HEK293T (cell line): ENCODE measurements at regions not wholly inside any gene's neighbourhood (a gene's known extent, or its start where the extent isn't known, plus 50 kb on each side); places are given as distances from the start of the nearest gene placed in this dataset.

Source experiments
- ARNT ChIP-seq: fragments of 450-650 bp; IDR thresholded peaks from 2 replicates; pipeline ENCODE4 v1.6.1; 2017; ENCODE audit warnings: mild to moderate bottlenecking
- ELF4 ChIP-seq: fragments of 450-650 bp; IDR thresholded peaks from 2 replicates; pipeline ENCODE4 v1.6.1; 2017; ENCODE audit warnings: antibody characterized with exemption
- HDGF ChIP-seq: fragments of 450-650 bp; IDR thresholded peaks from 2 replicates; pipeline ENCODE4 v1.6.1; 2017; ENCODE audit warnings: antibody characterized with exemption, borderline replicate concordance
- NFRKB ChIP-seq: fragments of 450-650 bp; IDR thresholded peaks from 2 replicates; pipeline ENCODE4 v1.6.1; 2016; ENCODE audit warnings: mild to moderate bottlenecking, moderate library complexity
- SP1 ChIP-seq: fragments of 450-650 bp; IDR thresholded peaks from 2 replicates; pipeline ENCODE4 v1.6.1; 2017
- SUZ12 ChIP-seq: fragments of 450-650 bp; IDR thresholded peaks from 2 replicates; pipeline ENCODE4 v1.6.1; 2016; ENCODE audit warnings: mild to moderate bottlenecking
- ZNF384 ChIP-seq: fragments of 450-650 bp; IDR thresholded peaks from 2 replicates; pipeline ENCODE4 v1.6.1; 2016

GRCh38 chr6:27767851-27768250 is 144.3 kb downstream of the OR2B2 start:
- no peak for TF ChIP-seq SUZ12
- TF ChIP-seq NFRKB, result no peak
- TF ChIP-seq SP1, result no peak
- TF ChIP-seq ELF4, result no peak
- no peak for TF ChIP-seq ARNT
- no peak for TF ChIP-seq ZNF384
- TF ChIP-seq HDGF, result no peak
